ENCODE measurements at regions not wholly inside any gene's neighbourhood (a gene's known extent, or its start where the extent isn't known, plus 50 kb on each side); places are given as distances from the start of the nearest gene placed in this dataset.

DNA sequence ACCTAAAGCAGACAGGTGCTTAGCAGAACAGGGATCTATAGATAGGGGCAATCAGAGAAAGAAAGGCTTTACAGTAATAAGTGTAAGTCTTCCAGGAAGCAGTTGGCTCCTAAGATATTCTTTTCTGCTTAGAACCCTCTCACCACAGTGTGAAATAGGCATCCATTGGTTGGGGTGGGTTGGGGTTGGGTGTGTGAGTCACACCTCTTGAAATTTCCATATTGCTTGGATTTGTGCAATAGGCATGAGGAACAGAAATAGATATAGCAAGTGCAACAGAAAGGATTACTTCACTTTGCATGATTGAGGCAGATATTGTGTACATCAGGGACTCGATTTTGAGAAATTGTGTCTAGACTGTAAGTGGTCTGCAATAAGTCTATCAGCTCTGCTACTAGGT is 200.1 kb upstream of the GAP43 start:
- Histone ChIP-seq H3K4me1 (ENCODE audit: low read depth) (peaks cover 4% of the 10 kb centered on the region), H3K27ac (no peak overlapping the region), H3K36me3 (no peaks in the 10 kb centered on the region), H3K4me3 (no peak overlapping the region), H3K9me3 (ENCODE audit: low read depth) (no peaks in the 10 kb centered on the region), H3K27me3 (no peaks in the 10 kb centered on the region)
- TF ChIP-seq CTCF (IDR thresholded peaks at IDR 0.05; ENCODE audit: low read depth, low read length), result no peak
- peak in 1 of 2 donors; percentile 25 for DNase-seq (ENCODE audit: low read depth in 1 of 2, low spot score in 1 of 2)

DNA sequence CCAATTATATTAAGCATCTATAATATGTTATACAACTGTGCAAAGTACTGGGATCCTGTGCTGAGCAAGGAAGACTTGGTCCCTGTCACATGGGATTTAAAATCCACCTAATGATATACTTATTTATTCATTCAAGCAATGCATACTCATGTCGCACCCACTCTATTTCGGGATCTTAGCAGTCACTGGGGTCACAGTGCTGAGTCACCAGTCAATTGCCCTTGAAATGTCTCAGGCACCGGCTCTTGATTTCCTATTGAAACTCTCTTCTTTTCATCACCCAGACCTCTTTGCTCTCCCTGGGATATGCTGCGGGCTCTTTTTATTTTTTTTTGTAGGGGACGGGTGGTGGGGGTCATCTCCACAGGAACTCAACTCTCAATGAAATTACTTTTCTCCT is 194.5 kb upstream of the GAP43 start:
- Histone ChIP-seq H3K36me3 (no peaks in the 10 kb centered on the region), H3K27ac (no peak overlapping the region), H3K27me3 (no peaks in the 10 kb centered on the region), H3K4me1 (ENCODE audit: low read depth) (peaks cover 17% of the 10 kb centered on the region), H3K4me3 (no peak overlapping the region), H3K9me3 (ENCODE audit: low read depth) (no peaks in the 10 kb centered on the region)
- TF ChIP-seq CTCF (IDR thresholded peaks at IDR 0.05; ENCODE audit: low read depth, low read length), result no peak
- peak in 1 of 2 donors; percentile 80 for DNase-seq (ENCODE audit: low read depth in 1 of 2, low spot score in 1 of 2)

DNA sequence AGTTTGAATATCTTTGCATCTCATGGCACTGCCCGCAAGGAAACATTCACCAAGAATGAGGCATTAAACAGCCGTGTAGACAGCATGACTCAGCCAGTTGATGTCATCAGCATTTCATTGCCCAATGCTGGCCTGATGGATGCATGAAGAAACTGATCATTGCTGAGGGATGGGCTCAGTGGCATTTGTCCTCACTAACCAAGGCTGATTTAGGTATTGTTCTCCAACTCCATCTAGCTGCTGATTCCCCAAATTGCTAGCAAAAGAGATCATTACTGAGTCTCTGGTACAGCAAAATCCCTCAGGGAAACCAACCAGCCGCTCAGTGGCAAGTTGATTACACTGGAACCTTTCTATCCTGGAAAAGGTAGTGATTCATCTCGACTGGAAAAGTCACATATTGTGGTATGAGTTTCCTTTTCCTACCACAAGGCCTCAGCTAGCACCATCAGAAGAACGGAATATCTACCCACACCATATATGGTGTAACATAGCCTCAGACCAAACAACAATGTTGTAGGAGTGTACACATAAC is 186.5 kb upstream of the GAP43 start:
- TF ChIP-seq CTCF (IDR thresholded peaks at IDR 0.05; ENCODE audit: low read depth, low read length), result peak; percentile 56
- Histone ChIP-seq H3K36me3 (no peaks in the 10 kb centered on the region), H3K4me1 (ENCODE audit: low read depth) (no peaks in the 10 kb centered on the region), H3K27ac (no peak overlapping the region), H3K4me3 (no peak overlapping the region), H3K9me3 (ENCODE audit: low read depth) (no peaks in the 10 kb centered on the region), H3K27me3 (no peaks in the 10 kb centered on the region)
- DNase-seq (ENCODE audit: low read depth in 1 of 2, low spot score in 1 of 2), result peak in 1 of 2 donors; percentile 95

DNA sequence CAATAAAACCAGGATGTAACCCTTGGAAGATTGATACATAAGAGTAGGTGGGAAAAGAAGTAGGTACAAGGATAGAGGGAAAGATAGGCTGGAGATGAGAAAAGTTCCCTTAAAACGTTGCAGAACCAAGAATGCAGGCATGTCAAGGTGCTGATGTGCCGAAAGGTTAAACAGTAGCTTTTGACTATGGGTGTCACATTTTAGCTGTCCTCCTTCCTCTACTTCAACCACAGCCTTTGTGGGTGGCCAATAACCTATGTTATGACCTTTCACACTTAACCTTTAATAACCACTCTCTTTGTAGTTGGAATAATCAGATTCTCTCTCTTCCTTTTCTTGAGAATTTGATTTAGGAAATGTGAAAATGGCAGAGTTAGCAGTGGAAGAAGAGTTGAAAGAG is 184.5 kb upstream of the GAP43 start:
- Histone ChIP-seq H3K4me1 (ENCODE audit: low read depth) (no peaks in the 10 kb centered on the region), H3K27me3 (no peaks in the 10 kb centered on the region), H3K4me3 (no peak overlapping the region), H3K27ac (no peak overlapping the region), H3K36me3 (no peaks in the 10 kb centered on the region), H3K9me3 (ENCODE audit: low read depth) (no peaks in the 10 kb centered on the region)
- DNase-seq (ENCODE audit: low read depth in 1 of 2, low spot score in 1 of 2), result no peak
- no peak for TF ChIP-seq CTCF (IDR thresholded peaks at IDR 0.05; ENCODE audit: low read depth, low read length)

DNA sequence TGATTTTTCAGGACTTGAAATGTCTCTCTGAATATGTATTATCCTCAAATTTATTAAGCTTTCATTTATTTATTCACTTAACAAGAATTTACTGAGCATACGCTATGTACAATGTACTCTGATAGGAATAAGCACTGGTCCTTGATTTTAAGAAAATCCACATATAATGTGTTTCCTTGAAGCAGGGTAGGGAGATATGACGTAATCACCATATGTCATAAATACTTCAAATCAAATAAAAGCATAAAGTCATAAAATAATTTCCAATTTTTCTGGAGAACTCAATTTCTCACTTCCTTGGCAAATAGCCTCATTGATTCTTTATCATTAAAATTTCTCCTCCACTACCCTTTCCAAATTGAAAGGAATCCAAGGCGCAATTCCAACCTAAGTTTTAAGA is 177.8 kb upstream of the GAP43 start:
- Histone ChIP-seq H3K4me1 (ENCODE audit: low read depth) (no peaks in the 10 kb centered on the region), H3K9me3 (ENCODE audit: low read depth) (no peaks in the 10 kb centered on the region), H3K4me3 (no peak overlapping the region), H3K27ac (no peak overlapping the region), H3K27me3 (no peaks in the 10 kb centered on the region), H3K36me3 (no peaks in the 10 kb centered on the region)
- DNase-seq (ENCODE audit: low read depth in 1 of 2, low spot score in 1 of 2), result no peak
- TF ChIP-seq CTCF (IDR thresholded peaks at IDR 0.05; ENCODE audit: low read depth, low read length), result no peak

GRCh38 chr3:115448851-115449250 is 174.5 kb upstream of the GAP43 start:
- no peaks in the 10 kb centered on the region for H3K36me3 ChIP-seq
- H3K27ac ChIP-seq, result no peak overlapping the region
- no peak for TF ChIP-seq CTCF (IDR thresholded peaks at IDR 0.05; ENCODE audit: low read depth, low read length)
- no peaks in the 10 kb centered on the region for H3K9me3 ChIP-seq (ENCODE audit: low read depth)
- peak in 1 of 2 donors; percentile 49 for DNase-seq (ENCODE audit: low read depth in 1 of 2, low spot score in 1 of 2)
- H3K27me3 ChIP-seq, result no peaks in the 10 kb centered on the region
- no peak overlapping the region for H3K4me3 ChIP-seq
- H3K4me1 ChIP-seq (ENCODE audit: low read depth), result no peaks in the 10 kb centered on the region

Data from cardiac muscle cell (in vitro differentiated cells and primary cell).